ENCODE measurements at regions not wholly inside any gene's neighbourhood (a gene's known extent, or its start where the extent isn't known, plus 50 kb on each side); places are given as distances from the start of the nearest gene placed in this dataset.
A peak's percentile ranks its signal among the peaks of the same experiment; 100 is the strongest.

DNA sequence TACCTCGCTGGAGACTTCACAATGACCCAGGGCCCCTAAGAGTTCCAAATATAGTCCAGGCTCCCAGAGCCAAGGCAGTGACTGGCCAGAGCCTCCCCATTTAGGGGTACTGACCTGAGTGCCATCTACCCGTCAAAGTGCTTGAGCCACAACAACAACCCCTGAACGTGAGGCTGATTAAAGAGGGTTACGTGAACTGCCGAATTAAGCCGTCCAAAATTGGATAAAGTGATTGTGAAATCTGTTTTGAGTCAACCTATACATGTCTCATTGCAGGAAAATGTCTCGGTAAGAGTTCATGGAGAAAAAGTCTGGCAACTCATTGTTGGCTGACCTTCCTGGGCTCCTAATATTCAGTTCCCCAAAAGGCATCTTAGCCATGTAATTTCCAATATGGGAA lies 116.3 kb downstream of the TTC32 start:
- Mint-ChIP-seq H3K9me3 (no peaks in the 10 kb centered on the region), H3K4me1 (no peaks in the 10 kb centered on the region), H3K36me3 (no peaks in the 10 kb centered on the region), H3K4me3 (no peak overlapping the region), H3K27me3 (peaks cover 5 to 8% of the 10 kb centered on the region in 2 donors), H3K27ac (peak overlapping the region in 1 of 8 donors; percentile 65)
- Histone ChIP-seq H3K4me3 (ENCODE audit: low read length) (no peak overlapping the region), H3K27ac (ENCODE audit: low read depth, low read length) (no peak overlapping the region), H3K4me1 (ENCODE audit: insufficient read depth, low read length) (no peaks in the 10 kb centered on the region), H3K9me3 (ENCODE audit: low read length) (no peaks in the 10 kb centered on the region), H3K27me3 (ENCODE audit: insufficient read depth, low read length, poor library complexity, severe bottlenecking) (no peaks in the 10 kb centered on the region), H3K36me3 (ENCODE audit: insufficient read depth, low read length) (no peaks in the 10 kb centered on the region)
- no peak for DNase-seq
- ChIA-PET POLR2A (no interaction called here), CTCF (no interaction called here)

DNA sequence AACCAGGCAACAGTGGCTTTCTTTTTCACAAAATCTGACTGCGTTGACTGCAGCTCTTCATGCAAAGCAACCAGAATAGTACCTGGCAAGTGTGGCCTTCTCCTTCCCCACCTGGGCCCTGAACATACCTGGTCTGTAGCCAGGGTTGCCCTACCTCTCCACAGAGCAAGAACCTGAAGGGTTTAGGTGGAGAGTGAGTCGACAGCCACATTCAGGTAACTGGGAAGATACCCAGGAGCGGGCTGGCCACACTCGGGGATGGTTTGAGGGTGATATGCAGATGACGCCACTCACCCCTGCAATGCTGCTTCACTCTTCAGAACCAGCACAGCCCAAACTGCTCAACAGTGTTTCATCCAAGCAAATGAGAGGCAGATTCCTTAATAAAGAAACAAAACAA lies 117.3 kb downstream of the TTC32 start:
- H3K4me1 ChIP-seq (ENCODE audit: insufficient read depth, low read length), result no peaks in the 10 kb centered on the region
- Mint-ChIP-seq H3K9me3 (no peaks in the 10 kb centered on the region), H3K27ac (no peak overlapping the region), H3K27me3 (peaks cover 5 to 8% of the 10 kb centered on the region in 2 donors), H3K4me1 (no peaks in the 10 kb centered on the region), H3K4me3 (no peak overlapping the region), H3K36me3 (no peaks in the 10 kb centered on the region)
- DNase-seq, result no peak
- ChIA-PET CTCF (no interaction called here), POLR2A (no interaction called here)
- no peaks in the 10 kb centered on the region for H3K9me3 ChIP-seq (ENCODE audit: low read length)
- H3K36me3 ChIP-seq (ENCODE audit: insufficient read depth, low read length), result no peaks in the 10 kb centered on the region
- no peaks in the 10 kb centered on the region for H3K27me3 ChIP-seq (ENCODE audit: insufficient read depth, low read length, poor library complexity, severe bottlenecking)
- no peak overlapping the region for H3K4me3 ChIP-seq (ENCODE audit: low read length)
- H3K27ac ChIP-seq (ENCODE audit: low read depth, low read length), result no peak overlapping the region

DNA sequence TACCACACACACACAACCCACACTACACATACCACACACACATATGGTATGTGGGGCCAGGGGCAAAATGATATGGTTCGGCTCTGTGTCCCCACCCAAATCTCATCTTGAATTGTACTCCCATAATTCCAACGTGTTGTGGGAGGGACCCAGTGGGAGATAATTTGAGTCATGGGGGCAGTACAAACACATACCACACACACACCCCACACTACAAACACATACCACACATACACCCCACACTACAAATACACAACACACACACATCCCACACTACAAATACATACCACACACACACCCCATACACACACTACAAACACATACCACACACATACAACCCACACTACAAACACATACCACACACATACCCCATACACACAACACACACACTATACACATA lies 117.8 kb downstream of the TTC32 start:
- Mint-ChIP-seq H3K27me3 (peaks cover 5 to 8% of the 10 kb centered on the region in 2 donors), H3K4me3 (no peak overlapping the region), H3K9me3 (no peaks in the 10 kb centered on the region), H3K4me1 (no peaks in the 10 kb centered on the region), H3K27ac (no peak overlapping the region), H3K36me3 (no peaks in the 10 kb centered on the region)
- Histone ChIP-seq H3K36me3 (ENCODE audit: insufficient read depth, low read length) (no peaks in the 10 kb centered on the region), H3K27me3 (ENCODE audit: insufficient read depth, low read length, poor library complexity, severe bottlenecking) (no peaks in the 10 kb centered on the region), H3K27ac (ENCODE audit: low read depth, low read length) (no peak overlapping the region), H3K4me3 (ENCODE audit: low read length) (no peak overlapping the region), H3K9me3 (ENCODE audit: low read length) (no peaks in the 10 kb centered on the region), H3K4me1 (ENCODE audit: insufficient read depth, low read length) (no peaks in the 10 kb centered on the region)
- no peak for DNase-seq
- ChIA-PET POLR2A (no interaction called here), CTCF (no interaction called here)

DNA sequence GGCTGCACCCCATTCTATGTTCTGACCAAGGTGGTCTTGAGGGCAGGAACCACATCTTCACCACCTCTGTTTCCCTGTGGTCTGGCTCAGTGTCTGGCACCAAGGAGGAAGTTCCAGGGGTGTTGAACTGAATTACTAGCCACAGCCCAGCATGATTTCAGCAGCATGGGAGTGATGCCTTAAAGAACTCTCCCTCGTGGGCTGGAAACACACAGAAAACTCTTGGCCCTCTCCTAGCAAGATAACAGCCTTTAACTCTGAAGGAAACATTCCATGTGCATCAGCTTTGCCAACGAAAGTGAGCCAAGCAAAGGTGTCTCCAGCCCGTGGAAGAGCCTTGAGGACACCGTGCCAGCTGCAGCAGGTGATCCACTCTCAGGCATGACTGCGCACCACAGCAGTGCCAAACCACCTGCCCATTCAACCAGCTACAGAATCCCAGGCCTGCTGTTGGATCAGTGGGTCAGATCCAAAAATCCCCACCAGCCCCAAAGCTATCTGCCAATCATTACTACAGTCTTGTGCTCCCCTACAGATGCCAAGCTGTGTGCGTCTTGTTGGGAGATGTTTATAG lies 124.8 kb downstream of the TTC32 start:
- Mint-ChIP-seq H3K9me3 (no peaks in the 10 kb centered on the region), H3K27me3 (peaks cover 2 to 11% of the 10 kb centered on the region in 2 donors), H3K4me1 (no peaks in the 10 kb centered on the region), H3K4me3 (no peak overlapping the region), H3K36me3 (no peaks in the 10 kb centered on the region), H3K27ac (no peak overlapping the region)
- ChIA-PET POLR2A (no interaction called here), CTCF (no interaction called here)
- Histone ChIP-seq H3K27me3 (ENCODE audit: insufficient read depth, low read length, poor library complexity, severe bottlenecking) (no peaks in the 10 kb centered on the region), H3K27ac (ENCODE audit: low read depth, low read length) (no peak overlapping the region), H3K36me3 (ENCODE audit: insufficient read depth, low read length) (no peaks in the 10 kb centered on the region), H3K4me1 (ENCODE audit: insufficient read depth, low read length) (no peaks in the 10 kb centered on the region), H3K9me3 (ENCODE audit: low read length) (no peaks in the 10 kb centered on the region), H3K4me3 (ENCODE audit: low read length) (no peak overlapping the region)
- no peak for DNase-seq

DNA sequence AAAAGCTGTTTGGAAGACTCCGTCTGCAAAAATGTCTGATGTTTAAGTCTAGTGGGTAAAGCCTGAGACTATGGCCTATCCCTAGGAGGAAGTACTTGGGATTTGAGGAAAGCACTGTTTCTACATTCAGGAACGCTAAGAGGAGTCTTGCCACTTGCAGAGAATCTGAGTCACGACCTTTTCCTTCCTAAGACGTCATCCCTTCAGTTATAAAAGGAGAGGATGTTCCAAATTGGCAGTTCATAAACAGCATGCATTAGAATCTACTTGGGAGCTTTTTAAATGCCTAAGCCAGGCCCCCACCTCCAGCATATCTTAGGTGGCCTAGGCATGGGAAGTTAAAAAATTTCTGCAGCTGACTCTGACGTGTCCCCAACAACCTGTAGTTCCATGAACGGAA lies 125.9 kb downstream of the TTC32 start:
- Mint-ChIP-seq H3K4me3 (no peak overlapping the region), H3K36me3 (no peaks in the 10 kb centered on the region), H3K4me1 (no peaks in the 10 kb centered on the region), H3K27ac (no peak overlapping the region), H3K9me3 (no peaks in the 10 kb centered on the region), H3K27me3 (peaks cover 2 to 11% of the 10 kb centered on the region in 2 donors)
- Histone ChIP-seq H3K9me3 (ENCODE audit: low read length) (no peaks in the 10 kb centered on the region), H3K36me3 (ENCODE audit: insufficient read depth, low read length) (no peaks in the 10 kb centered on the region), H3K4me1 (ENCODE audit: insufficient read depth, low read length) (no peaks in the 10 kb centered on the region), H3K27ac (ENCODE audit: low read depth, low read length) (no peak overlapping the region), H3K4me3 (ENCODE audit: low read length) (no peak overlapping the region), H3K27me3 (ENCODE audit: insufficient read depth, low read length, poor library complexity, severe bottlenecking) (no peaks in the 10 kb centered on the region)
- DNase-seq, result no peak
- ChIA-PET POLR2A (no interaction called here), CTCF (no interaction called here)

DNA sequence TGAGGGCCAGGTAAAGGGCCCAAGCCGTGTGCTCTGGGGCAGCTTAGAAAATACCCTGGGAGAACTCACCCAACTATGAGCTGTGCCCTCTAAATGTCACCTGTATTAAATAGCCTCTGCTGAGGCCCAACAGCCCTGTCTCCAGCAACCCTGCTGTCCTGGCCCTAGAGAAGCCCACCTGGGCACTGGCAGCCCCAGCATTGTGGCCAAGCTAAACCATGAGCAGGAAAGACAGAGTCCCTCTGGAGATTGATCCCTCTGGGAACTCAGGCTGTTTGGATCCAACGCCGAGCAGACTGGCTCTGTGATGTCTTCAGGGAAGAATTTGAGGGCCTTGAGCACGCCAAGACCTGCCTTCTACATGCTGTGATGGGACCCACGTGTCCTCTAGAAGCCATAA lies 126.5 kb downstream of the TTC32 start:
- POLR2A ChIA-PET, result no interaction called here
- CTCF ChIA-PET, result no interaction called here
- H3K27ac Mint-ChIP-seq, result no peak overlapping the region

DNA sequence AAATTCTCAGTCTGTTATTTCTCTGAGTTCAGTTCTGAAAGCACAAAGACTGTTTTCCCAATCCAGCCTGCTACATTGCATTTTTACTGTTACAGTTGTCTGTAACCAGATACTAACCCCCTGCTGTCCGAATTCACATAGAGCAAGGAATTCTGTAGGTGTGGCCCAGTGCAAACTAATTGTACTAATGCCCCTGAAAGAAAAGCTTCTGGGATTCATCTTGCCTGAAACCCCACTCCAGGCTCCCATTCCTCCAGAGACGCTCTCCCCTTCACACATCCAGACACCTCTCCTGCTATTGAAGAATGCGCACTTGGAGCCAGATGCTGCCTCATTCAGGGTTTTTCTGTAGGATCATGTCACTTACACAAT lies 127.0 kb downstream of the TTC32 start:
- Mint-ChIP-seq H3K27me3 (peaks cover 2 to 11% of the 10 kb centered on the region in 2 donors), H3K9me3 (no peaks in the 10 kb centered on the region), H3K4me3 (no peak overlapping the region), H3K27ac (no peak overlapping the region), H3K36me3 (no peaks in the 10 kb centered on the region), H3K4me1 (no peaks in the 10 kb centered on the region)
- Histone ChIP-seq H3K4me3 (ENCODE audit: low read length) (no peak overlapping the region), H3K27ac (ENCODE audit: low read depth, low read length) (no peak overlapping the region), H3K36me3 (ENCODE audit: insufficient read depth, low read length) (no peaks in the 10 kb centered on the region), H3K4me1 (ENCODE audit: insufficient read depth, low read length) (no peaks in the 10 kb centered on the region), H3K9me3 (ENCODE audit: low read length) (no peaks in the 10 kb centered on the region), H3K27me3 (ENCODE audit: insufficient read depth, low read length, poor library complexity, severe bottlenecking) (no peaks in the 10 kb centered on the region)
- DNase-seq, result no peak
- ChIA-PET CTCF (no interaction called here), POLR2A (no interaction called here)

More for the DNA sequence above, 126.5 kb downstream of the TTC32 start:
- Histone ChIP-seq H3K4me1 (ENCODE audit: insufficient read depth, low read length) (no peaks in the 10 kb centered on the region), H3K27ac (ENCODE audit: low read depth, low read length) (no peak overlapping the region), H3K36me3 (ENCODE audit: insufficient read depth, low read length) (no peaks in the 10 kb centered on the region), H3K9me3 (ENCODE audit: low read length) (no peaks in the 10 kb centered on the region), H3K27me3 (ENCODE audit: insufficient read depth, low read length, poor library complexity, severe bottlenecking) (no peaks in the 10 kb centered on the region), H3K4me3 (ENCODE audit: low read length) (no peak overlapping the region)
- Mint-ChIP-seq H3K36me3 (no peaks in the 10 kb centered on the region), H3K27me3 (peaks cover 2 to 11% of the 10 kb centered on the region in 2 donors), H3K9me3 (no peaks in the 10 kb centered on the region), H3K4me1 (no peaks in the 10 kb centered on the region), H3K4me3 (no peak overlapping the region)
- no peak for DNase-seq

DNA sequence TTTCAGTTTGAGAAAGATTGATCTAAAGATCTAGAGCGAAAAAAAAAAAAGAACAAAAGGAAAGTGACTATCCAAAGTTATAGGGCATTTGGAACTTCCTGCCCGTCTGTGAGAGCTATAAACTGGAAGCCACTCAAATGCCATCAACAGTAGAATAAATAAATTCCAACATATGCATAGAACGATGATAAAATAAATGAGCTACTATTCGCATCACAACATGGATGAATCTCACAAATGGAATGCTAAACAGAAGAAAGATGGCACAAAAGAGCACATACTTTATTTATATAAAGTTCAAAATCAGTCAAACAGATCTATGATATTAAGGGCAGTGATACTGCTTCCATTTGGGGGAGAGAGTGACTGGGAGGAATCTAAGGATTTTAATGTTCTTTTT lies 128.8 kb downstream of the TTC32 start:
- H3K4me3 Mint-ChIP-seq, result no peak overlapping the region
- H3K36me3 ChIP-seq (ENCODE audit: insufficient read depth, low read length), result no peaks in the 10 kb centered on the region
- DNase-seq, result no peak
- no peaks in the 10 kb centered on the region for H3K9me3 Mint-ChIP-seq
- ChIA-PET POLR2A (no interaction called here), CTCF (no interaction called here)
- H3K27me3 ChIP-seq (ENCODE audit: insufficient read depth, low read length, poor library complexity, severe bottlenecking), result no peaks in the 10 kb centered on the region
- H3K27ac ChIP-seq (ENCODE audit: low read depth, low read length), result no peak overlapping the region
- peaks cover 2 to 11% of the 10 kb centered on the region in 2 donors for H3K27me3 Mint-ChIP-seq
- H3K4me1 ChIP-seq (ENCODE audit: insufficient read depth, low read length), result no peaks in the 10 kb centered on the region
- H3K36me3 Mint-ChIP-seq, result no peaks in the 10 kb centered on the region
- no peaks in the 10 kb centered on the region for H3K9me3 ChIP-seq (ENCODE audit: low read length)
- no peak overlapping the region for H3K27ac Mint-ChIP-seq
- H3K4me3 ChIP-seq (ENCODE audit: low read length), result no peak overlapping the region
- H3K4me1 Mint-ChIP-seq, result no peaks in the 10 kb centered on the region

DNA sequence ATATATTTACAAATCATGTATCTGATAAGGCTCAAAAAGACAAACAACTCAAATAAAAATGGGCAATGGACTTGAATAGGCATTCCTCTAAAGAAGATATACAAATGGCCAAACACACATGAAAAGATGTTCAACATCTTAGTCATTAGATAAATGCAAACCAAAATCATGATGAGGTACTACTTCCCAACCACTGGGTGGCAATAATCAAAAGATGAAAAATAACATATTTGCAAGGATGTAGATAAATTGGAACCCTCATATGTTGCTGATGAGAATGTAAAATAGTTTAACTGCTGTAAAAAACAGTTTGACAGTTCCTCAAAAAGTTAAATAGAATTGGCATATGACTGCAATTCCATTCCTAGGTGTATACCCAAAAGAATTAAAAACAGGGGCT lies 132.3 kb downstream of the TTC32 start:
- H3K4me1 Mint-ChIP-seq, result no peaks in the 10 kb centered on the region
- no peak overlapping the region for H3K27ac Mint-ChIP-seq
- peaks cover 0 to 1% (median 0%) of the 10 kb centered on the region in 3 donors for H3K36me3 Mint-ChIP-seq
- Histone ChIP-seq H3K27ac (ENCODE audit: low read depth, low read length) (no peak overlapping the region), H3K36me3 (ENCODE audit: insufficient read depth, low read length) (no peaks in the 10 kb centered on the region), H3K27me3 (ENCODE audit: insufficient read depth, low read length, poor library complexity, severe bottlenecking) (no peaks in the 10 kb centered on the region), H3K9me3 (ENCODE audit: low read length) (no peaks in the 10 kb centered on the region), H3K4me3 (ENCODE audit: low read length) (no peak overlapping the region), H3K4me1 (ENCODE audit: insufficient read depth, low read length) (no peaks in the 10 kb centered on the region)
- no peaks in the 10 kb centered on the region for H3K9me3 Mint-ChIP-seq
- no peak for DNase-seq
- peaks cover under 1 to 3% of the 10 kb centered on the region in 2 donors for H3K27me3 Mint-ChIP-seq
- ChIA-PET CTCF (no interaction called here), POLR2A (no interaction called here)
- H3K4me3 Mint-ChIP-seq, result no peak overlapping the region

All from CD8-positive, alpha-beta memory T cell (primary cell).